A549 (cell line): ENCODE measurements at regions not wholly inside any gene's neighbourhood (a gene's known extent, or its start where the extent isn't known, plus 50 kb on each side); places are given as distances from the start of the nearest gene placed in this dataset.

Experiments used
- ATAC-seq, 2 experiments: fragments of 200-7000 bp in 1 of 2; fragments of >200 bp in 1 of 2; cut with Nextera tagmentation in 1 of 2; cut with Tn5 transposase in 1 of 2; 3 replicates each; pipeline versions ENCODE4 v1.8.0 to v1.9.1; 2018 to 2020; ENCODE audit warnings: mild to moderate bottlenecking in 1 of 2, moderate library complexity in 1 of 2
- CTCF ChIA-PET: fragments of 300-600 bp; sonication (Branson Sonifier 250); formaldehyde crosslinking; extraction: SDS; loops from one replicate; lab custom pipeline; 2021; ENCODE audit warnings: antibody characterized with exemption, inconsistent platforms; lab: Yijun Ruan, JAX
- POLR2A ChIA-PET: fragments of 350-600 bp; formaldehyde crosslinking; extraction: SDS; loops from one replicate; lab custom pipeline; 2021; ENCODE audit warnings: antibody characterized with exemption, inconsistent platforms; lab: Yijun Ruan, JAX
- DNase-seq, 2 experiments: peaks; one replicate each; pipeline versions ENCODE4 v3.0.0 to v3.0.0-alpha.2; 2011 to 2016; ENCODE audit warnings: low read depth in 1 of 2, low spot score in 1 of 2
- FAIRE-seq: peaks from 2 replicates; lab custom pipeline; 2011; peaks lifted over from hg19 to GRCh38; lab: Jason Lieb, UNC
- H3K27ac ChIP-seq, 2 experiments: fragments of >200 bp; sonication (Bioruptor Twin); formaldehyde crosslinking; 3 replicates each; pipeline ENCODE4 v1.5.1; 2016 to 2017
- H3K4me1 ChIP-seq: fragments of >200 bp; sonication (Bioruptor Twin); formaldehyde crosslinking; 3 replicates; pipeline ENCODE4 v1.6.1; 2016
- H3K4me2 ChIP-seq: fragments of >200 bp; sonication (Bioruptor Twin); formaldehyde crosslinking; 3 replicates; pipeline ENCODE4 v1.6.1; 2016
- H3K4me3 ChIP-seq: fragments of >200 bp; sonication (Bioruptor Twin); formaldehyde crosslinking; 3 replicates; pipeline ENCODE4 v1.5.1; 2016
- H3K9me3 ChIP-seq: fragments of >200 bp; sonication (Bioruptor Twin); formaldehyde crosslinking; 3 replicates; pipeline ENCODE4 v1.6.1; 2016
- CBX2 ChIP-seq: fragments of 200-600 bp; sonication (generic); IDR thresholded peaks from 2 replicates; pipeline ENCODE4 v1.6.1; 2016; ENCODE audit warnings: low read depth, mild to moderate bottlenecking, borderline replicate concordance
- CEBPB ChIP-seq, 2 experiments: fragments of >200 bp in 1 of 2; sonication (Bioruptor Twin) in 1 of 2; formaldehyde crosslinking in 1 of 2; IDR thresholded peaks; 2 replicates each; pipeline ENCODE4 v1.6.1; 2012 to 2016
- HEYL ChIP-seq: fragments of 250-450 bp; sonication (Bioruptor Pico); IDR thresholded peaks from 2 replicates; pipeline ENCODE4 v1.8.0; 2021; ENCODE audit warnings: mild to moderate bottlenecking, moderate library complexity
- HOXB5 ChIP-seq: fragments of 250-450 bp; sonication (Bioruptor Pico); IDR thresholded peaks from 2 replicates; pipeline ENCODE4 v1.5.0; 2020; ENCODE audit warnings: mild to moderate bottlenecking, moderate library complexity
- JUN ChIP-seq, 2 experiments: fragments of >200 bp; sonication (Bioruptor Twin); formaldehyde crosslinking; IDR thresholded peaks; 2 replicates in 1 of 2; 3 replicates in 1 of 2; pipeline ENCODE4 v1.6.1; 2016 to 2017
- JUNB ChIP-seq: fragments of >200 bp; sonication (Bioruptor Twin); formaldehyde crosslinking; IDR thresholded peaks from 2 replicates; pipeline ENCODE4 v1.6.1; 2016
- KDM1A ChIP-seq: fragments of 200-600 bp; sonication (generic); IDR thresholded peaks from 2 replicates; pipeline ENCODE4 v1.6.1; 2016; ENCODE audit warnings: low read depth, mild to moderate bottlenecking
- KDM5A ChIP-seq: fragments of 200-600 bp; sonication (generic); IDR thresholded peaks from 2 replicates; pipeline ENCODE4 v1.6.1; 2016; ENCODE audit warnings: antibody characterized with exemption, mild to moderate bottlenecking
- MYC ChIP-seq: IDR thresholded peaks from 2 replicates; pipeline ENCODE4 v1.6.1; 2012; ENCODE audit warnings: mild to moderate bottlenecking, inconsistent platforms, low read length, improper control_type of control experiment, borderline replicate concordance
- POLR2A ChIP-seq: IDR thresholded peaks from 2 replicates; pipeline ENCODE4 v1.6.1; 2012; ENCODE audit warnings: mild to moderate bottlenecking, low read length
- POLR2AphosphoS2 ChIP-seq: conservative IDR thresholded peaks from 2 replicates; pipeline ENCODE4 v1.6.1; 2012; ENCODE audit warnings: low read length, improper control_type of control experiment, inconsistent platforms
- RAD21 ChIP-seq, 2 experiments: fragments of >200 bp in 1 of 2; sonication (Bioruptor Twin) in 1 of 2; formaldehyde crosslinking in 1 of 2; IDR thresholded peaks in 1 of 2; conservative IDR thresholded peaks in 1 of 2; 2 replicates in 1 of 2; 3 replicates in 1 of 2; pipeline ENCODE4 v1.6.1; 2012 to 2018; ENCODE audit warnings: inconsistent platforms in 1 of 2
- RARB ChIP-seq: fragments of 250-450 bp; sonication (Bioruptor Pico); IDR thresholded peaks from 2 replicates; pipeline ENCODE4 v1.8.0; 2021; ENCODE audit warnings: mild to moderate bottlenecking, moderate library complexity
- SMC3 ChIP-seq: fragments of >200 bp; sonication (Bioruptor Twin); formaldehyde crosslinking; IDR thresholded peaks from 3 replicates; pipeline ENCODE4 v1.6.1; 2018; ENCODE audit warnings: inconsistent platforms
- ZNF302 ChIP-seq: fragments of 250-450 bp; sonication (Bioruptor Pico); IDR thresholded peaks from 2 replicates; pipeline ENCODE4 v1.9.0; 2021; ENCODE audit warnings: inconsistent platforms, mild to moderate bottlenecking, moderate library complexity
- ZSCAN20 ChIP-seq: fragments of 250-450 bp; sonication (Bioruptor Pico); IDR thresholded peaks from 2 replicates; pipeline ENCODE4 v1.8.0; 2022; ENCODE audit warnings: mild to moderate bottlenecking, moderate library complexity
- WGBS: methylation state at CpG from one replicate; pipeline ENCODE4 v1.1.6; 2017; ENCODE audit errors: missing lambda C conversion rate; 5-methylcytosine and 5-hydroxymethylcytosine counted together
- TF ChIP-seq, protein P1 (sequence below): fragments of 250-450 bp; sonication (Bioruptor Pico); IDR thresholded peaks from 2 replicates; pipeline ENCODE4 v1.5.0; 2021; ENCODE audit warnings: mild to moderate bottlenecking, moderate library complexity, borderline replicate concordance
- TF ChIP-seq, protein P2 (sequence below): fragments of >200 bp; sonication (Bioruptor Twin); formaldehyde crosslinking; IDR thresholded peaks from 3 replicates; pipeline ENCODE4 v1.6.1; 2016
- TF ChIP-seq, protein P3 (sequence below): IDR thresholded peaks from 2 replicates; pipeline ENCODE4 v1.6.1; 2012
- TF ChIP-seq, protein P4 (sequence below): IDR thresholded peaks from 2 replicates; pipeline ENCODE4 v1.6.1; 2012
- TF ChIP-seq, protein P5 (sequence below): fragments of >200 bp; sonication (Bioruptor Twin); formaldehyde crosslinking; IDR thresholded peaks from 2 replicates; pipeline ENCODE4 v1.6.1; 2016
- TF ChIP-seq, protein P6 (sequence below): fragments of 450-650 bp; IDR thresholded peaks from 2 replicates; pipeline ENCODE4 v1.6.1; 2014; ENCODE audit warnings: antibody characterized with exemption

DNA sequence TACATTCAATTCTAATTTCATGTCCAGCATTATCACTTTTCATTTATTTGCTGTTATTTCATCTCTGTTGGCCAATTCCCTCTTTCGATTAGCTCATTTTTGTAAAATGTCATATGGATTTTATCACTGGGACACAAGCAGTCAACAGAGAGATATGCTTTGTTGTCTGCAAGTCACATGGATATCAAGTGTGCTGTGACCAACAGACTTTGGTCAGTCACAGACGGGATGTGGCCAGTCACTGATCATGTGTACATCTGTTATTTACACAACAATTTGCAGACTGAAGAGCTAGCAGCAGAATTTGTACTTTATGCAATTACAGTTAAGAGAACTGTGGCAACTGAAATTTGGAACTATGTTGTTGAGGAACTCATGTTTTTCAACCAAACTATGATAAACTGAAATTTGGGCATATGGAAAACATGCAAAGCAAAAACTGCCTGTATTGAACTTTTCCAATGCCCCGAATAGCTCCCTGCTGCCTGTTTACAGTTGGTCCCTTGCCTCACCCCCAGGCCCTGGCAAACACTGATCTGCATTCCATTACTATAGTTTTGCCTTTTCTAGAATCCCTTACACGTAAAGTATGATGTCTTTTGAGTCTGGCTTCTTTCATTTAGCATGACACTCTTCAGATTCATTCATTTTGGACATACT lies 104.4 kb downstream of the RPL22L1 start:
- FAIRE-seq: no peak
- Histone ChIP-seq H3K9me3 (no peaks in the 10 kb centered on the region), H3K4me1 (peaks cover 11% of the 10 kb centered on the region; the same call in 2 of the 3 replicates), H3K4me2 (peak overlapping the region; percentile 35), H3K27ac (no peak overlapping the region), H3K4me3 (no peak overlapping the region)
- peak in 1 of 2 experiments; percentile 19 for DNase-seq
- no peak for TF ChIP-seq CEBPB (IDR thresholded peaks at IDR 0.05)
- TF ChIP-seq, protein P1, sequence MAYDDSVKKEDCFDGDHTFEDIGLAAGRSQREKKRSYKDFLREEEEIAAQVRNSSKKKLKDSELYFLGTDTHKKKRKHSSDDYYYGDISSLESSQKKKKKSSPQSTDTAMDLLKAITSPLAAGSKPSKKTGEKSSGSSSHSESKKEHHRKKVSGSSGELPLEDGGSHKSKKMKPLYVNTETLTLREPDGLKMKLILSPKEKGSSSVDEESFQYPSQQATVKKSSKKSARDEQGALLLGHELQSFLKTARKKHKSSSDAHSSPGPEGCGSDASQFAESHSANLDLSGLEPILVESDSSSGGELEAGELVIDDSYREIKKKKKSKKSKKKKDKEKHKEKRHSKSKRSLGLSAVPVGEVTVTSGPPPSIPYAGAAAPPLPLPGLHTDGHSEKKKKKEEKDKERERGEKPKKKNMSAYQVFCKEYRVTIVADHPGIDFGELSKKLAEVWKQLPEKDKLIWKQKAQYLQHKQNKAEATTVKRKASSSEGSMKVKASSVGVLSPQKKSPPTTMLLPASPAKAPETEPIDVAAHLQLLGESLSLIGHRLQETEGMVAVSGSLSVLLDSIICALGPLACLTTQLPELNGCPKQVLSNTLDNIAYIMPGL (CRISPR knock-in tag): no peak
- ATAC-seq: no peak
- ChIA-PET POLR2A (no interaction called here), CTCF (interaction anchor here (1.1 to 1.2 kb wide), 2 partner anchors 10 to 299 kb away, joined by 3 read pairs; no protein-coding TSS in a partner anchor)
- WGBS: 25% methylated on average over 4 of the region's 4 CpGs

DNA sequence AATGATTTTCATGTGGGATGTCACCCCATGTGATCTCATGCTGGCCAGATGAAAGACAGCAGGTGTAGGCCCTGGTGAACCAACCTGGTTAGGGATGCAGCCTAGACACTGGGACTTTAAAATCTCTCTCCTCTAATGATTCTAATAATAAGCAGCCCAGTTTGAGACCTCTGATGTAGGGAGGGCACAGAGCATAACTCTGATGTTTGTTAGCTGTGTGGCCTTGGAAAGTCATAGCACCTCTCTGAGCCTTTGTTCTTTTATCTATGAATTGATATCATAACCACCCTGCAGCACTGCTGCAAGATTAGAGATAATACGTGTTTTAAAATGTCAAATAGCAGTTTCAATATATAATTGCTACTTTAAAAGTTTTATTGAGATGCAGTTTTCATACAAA lies 106.0 kb downstream of the RPL22L1 start:
- no peak for FAIRE-seq
- H3K27ac ChIP-seq: no peak overlapping the region
- CTCF ChIA-PET: no interaction called here

DNA sequence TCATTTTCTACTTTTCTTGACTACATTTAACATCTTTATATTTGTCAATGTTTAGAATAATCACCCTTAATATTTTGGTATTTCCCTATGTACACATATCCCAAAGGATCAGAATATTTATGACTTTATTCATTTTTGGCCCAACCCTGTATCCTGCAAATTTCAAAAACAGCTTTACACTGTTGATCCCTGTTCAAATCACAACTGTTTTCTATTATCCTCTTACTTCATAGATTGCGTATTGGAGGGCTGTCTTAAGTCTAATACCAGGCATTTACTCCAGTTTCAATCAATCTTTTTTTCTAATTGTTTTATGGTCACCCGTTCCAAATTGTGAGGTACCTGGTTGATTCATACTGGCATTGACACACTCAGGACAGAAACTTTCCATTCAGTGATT lies 107.9 kb downstream of the RPL22L1 start:
- TF ChIP-seq RARB (CRISPR knock-in tag): no peak
- no peak for TF ChIP-seq JUNB
- TF ChIP-seq, protein P2, sequence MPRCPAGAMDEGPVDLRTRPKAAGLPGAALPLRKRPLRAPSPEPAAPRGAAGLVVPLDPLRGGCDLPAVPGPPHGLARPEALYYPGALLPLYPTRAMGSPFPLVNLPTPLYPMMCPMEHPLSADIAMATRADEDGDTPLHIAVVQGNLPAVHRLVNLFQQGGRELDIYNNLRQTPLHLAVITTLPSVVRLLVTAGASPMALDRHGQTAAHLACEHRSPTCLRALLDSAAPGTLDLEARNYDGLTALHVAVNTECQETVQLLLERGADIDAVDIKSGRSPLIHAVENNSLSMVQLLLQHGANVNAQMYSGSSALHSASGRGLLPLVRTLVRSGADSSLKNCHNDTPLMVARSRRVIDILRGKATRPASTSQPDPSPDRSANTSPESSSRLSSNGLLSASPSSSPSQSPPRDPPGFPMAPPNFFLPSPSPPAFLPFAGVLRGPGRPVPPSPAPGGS: no peak
- TF ChIP-seq CBX2: no peak
- TF ChIP-seq KDM5A: no peak
- no peak for TF ChIP-seq SMC3
- TF ChIP-seq, protein P3, sequence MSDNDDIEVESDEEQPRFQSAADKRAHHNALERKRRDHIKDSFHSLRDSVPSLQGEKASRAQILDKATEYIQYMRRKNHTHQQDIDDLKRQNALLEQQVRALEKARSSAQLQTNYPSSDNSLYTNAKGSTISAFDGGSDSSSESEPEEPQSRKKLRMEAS: no peak
- TF ChIP-seq MYC: no peak
- no peak for TF ChIP-seq POLR2A
- POLR2A ChIA-PET: no interaction called here

More for the DNA sequence above, 106.0 kb downstream of the RPL22L1 start:
- ATAC-seq (no peak), DNase-seq (no peak)
- Histone ChIP-seq H3K4me3 (no peak overlapping the region), H3K4me1 (peaks cover 11% of the 10 kb centered on the region; the same call in 2 of the 3 replicates), H3K4me2 (no peak overlapping the region), H3K9me3 (no peaks in the 10 kb centered on the region)
- 68% methylated on average over 1 of the region's 1 CpG for WGBS
- no peak for TF ChIP-seq KDM1A
- TF ChIP-seq, protein P1 (CRISPR knock-in tag): no peak
- no peak for TF ChIP-seq JUN (IDR thresholded peaks at IDR 0.05)
- no peak for TF ChIP-seq HOXB5 (CRISPR knock-in tag)
- TF ChIP-seq POLR2AphosphoS2: no peak
- no peak for TF ChIP-seq ZNF302 (CRISPR knock-in tag)
- TF ChIP-seq, protein P4, sequence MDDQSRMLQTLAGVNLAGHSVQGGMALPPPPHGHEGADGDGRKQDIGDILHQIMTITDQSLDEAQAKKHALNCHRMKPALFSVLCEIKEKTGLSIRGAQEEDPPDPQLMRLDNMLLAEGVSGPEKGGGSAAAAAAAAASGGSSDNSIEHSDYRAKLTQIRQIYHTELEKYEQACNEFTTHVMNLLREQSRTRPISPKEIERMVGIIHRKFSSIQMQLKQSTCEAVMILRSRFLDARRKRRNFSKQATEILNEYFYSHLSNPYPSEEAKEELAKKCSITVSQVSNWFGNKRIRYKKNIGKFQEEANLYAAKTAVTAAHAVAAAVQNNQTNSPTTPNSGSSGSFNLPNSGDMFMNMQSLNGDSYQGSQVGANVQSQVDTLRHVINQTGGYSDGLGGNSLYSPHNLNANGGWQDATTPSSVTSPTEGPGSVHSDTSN: no peak
- no peak for TF ChIP-seq RAD21 (conservative IDR thresholded peaks at IDR 0.05 in 1 of 2, IDR thresholded peaks at IDR 0.05 in 1 of 2)
- no peak for TF ChIP-seq CEBPB (IDR thresholded peaks at IDR 0.05)
- TF ChIP-seq, protein P5, sequence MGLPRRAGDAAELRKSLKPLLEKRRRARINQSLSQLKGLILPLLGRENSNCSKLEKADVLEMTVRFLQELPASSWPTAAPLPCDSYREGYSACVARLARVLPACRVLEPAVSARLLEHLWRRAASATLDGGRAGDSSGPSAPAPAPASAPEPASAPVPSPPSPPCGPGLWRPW: no peak
- TF ChIP-seq, protein P6, sequence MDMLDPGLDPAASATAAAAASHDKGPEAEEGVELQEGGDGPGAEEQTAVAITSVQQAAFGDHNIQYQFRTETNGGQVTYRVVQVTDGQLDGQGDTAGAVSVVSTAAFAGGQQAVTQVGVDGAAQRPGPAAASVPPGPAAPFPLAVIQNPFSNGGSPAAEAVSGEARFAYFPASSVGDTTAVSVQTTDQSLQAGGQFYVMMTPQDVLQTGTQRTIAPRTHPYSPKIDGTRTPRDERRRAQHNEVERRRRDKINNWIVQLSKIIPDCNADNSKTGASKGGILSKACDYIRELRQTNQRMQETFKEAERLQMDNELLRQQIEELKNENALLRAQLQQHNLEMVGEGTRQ: no peak
- TF ChIP-seq HEYL: no peak
- TF ChIP-seq ZSCAN20: no peak
- POLR2A ChIA-PET: no interaction called here

More for the DNA sequence above, 107.9 kb downstream of the RPL22L1 start:
- no peak overlapping the region for H3K27ac ChIP-seq
- H3K4me2 ChIP-seq: no peak overlapping the region
- H3K4me3 ChIP-seq: no peak overlapping the region
- no peak for DNase-seq
- no peaks in the 10 kb centered on the region for H3K9me3 ChIP-seq
- FAIRE-seq: no peak
- peaks cover 11% of the 10 kb centered on the region; the same call in 2 of the 3 replicates for H3K4me1 ChIP-seq
- CTCF ChIA-PET: interaction anchor here (1.0 kb wide), 1 partner anchor 10 kb away, joined by 3 read pairs; no protein-coding TSS in a partner anchor
- no peak for ATAC-seq
- 93% methylated on average over 2 of the region's 2 CpGs for WGBS
